Limb (tissue), 2 donors: ENCODE measurements at regions not wholly inside any gene's neighbourhood (a gene's known extent, or its start where the extent isn't known, plus 50 kb on each side); places are given as distances from the start of the nearest gene placed in this dataset.

Source experiments
- DNase-seq, 2 donors: peaks; one replicate each; pipeline ENCODE4 v3.0.0-alpha.2; 2016; ENCODE audit errors: extremely low spot score in 2 of 2

GRCh38 chr11:119521551-119521950 is 98.6 kb upstream of the THY1 start:
- no peak for DNase-seq

- no peak for DNase-seq
These were observed 98.0 kb upstream of the THY1 start for GRCh38 chr11:119520966-119521365.

- DNase-seq, result no peak
These were observed 97.4 kb upstream of the THY1 start for GRCh38 chr11:119520400-119520799.

DNA sequence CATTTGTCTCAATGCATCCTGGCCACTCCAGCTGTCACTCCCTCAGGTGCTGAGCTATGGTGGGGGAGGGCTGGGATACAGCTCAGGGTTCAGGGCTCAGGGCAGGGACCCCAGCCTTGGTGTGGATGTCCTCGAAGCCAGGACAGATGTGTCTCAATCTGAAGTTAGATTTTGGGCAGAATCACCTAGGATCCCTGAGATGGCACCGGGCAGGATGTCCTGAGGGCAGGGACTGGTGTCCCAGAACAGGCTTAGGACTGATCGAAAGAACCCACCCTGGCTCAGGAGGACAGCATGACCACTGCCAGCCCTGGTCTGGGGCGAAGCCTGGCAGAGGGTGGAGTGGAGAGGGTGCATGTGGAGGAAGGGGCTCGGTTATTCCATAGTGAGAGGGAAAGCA is 96.8 kb upstream of the THY1 start:
- no peak for DNase-seq

DNA sequence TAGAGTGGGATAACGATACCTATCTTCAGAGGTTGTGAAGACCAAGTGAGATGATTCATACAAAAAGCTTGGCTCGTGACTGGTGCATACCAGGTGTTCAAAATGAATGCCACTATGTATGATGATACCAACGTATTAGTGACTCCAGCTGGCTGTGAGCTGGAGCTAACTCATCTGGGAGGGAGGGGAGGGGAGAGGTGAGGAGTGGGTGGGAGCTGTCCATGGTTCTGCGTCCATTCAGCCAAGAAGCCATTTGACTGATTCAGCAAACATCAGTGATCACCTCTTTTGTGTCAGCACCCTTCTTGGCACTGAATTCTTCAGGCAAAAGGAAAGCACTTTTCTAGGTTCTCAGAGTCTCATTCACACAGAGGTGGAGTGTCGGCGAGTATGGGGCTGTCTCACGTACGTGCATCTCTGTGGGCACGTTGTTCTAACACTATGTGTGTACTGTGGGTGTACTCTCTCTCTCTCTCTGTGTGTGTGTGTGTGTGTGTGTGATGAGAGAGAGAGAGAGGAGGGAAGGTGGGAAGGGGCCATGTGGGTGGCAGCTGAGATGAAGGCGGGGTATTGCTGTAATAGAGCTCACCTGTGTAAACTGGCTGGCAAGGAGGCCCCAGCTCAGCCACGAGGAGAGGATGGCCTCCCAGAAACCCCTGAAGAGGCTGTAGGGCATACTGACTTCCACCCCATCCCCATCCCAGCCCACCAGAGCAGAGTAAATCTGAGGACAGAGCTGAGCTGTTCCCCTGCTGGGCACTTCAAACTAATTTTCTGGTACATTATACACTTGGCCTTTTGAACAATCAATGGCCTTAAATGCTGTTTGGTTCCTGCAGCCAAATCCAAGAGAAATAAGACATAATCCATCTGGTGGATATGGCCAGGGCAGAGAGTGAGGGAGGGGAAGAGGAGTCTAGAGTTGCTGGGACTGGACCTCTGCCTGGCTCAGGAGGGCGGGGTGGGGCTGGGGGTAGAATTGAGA is 96.1 kb upstream of the THY1 start:
- DNase-seq, result peak; percentile 43 to 73

- no peak for DNase-seq
These were observed 92.9 kb upstream of the THY1 start for GRCh38 chr11:119515771-119516400.

GRCh38 chr11:119513806-119514170 is 90.8 kb upstream of the THY1 start:
- no peak for DNase-seq

GRCh38 chr11:119513131-119513805 is 90.3 kb upstream of the THY1 start:
- no peak for DNase-seq

DNA sequence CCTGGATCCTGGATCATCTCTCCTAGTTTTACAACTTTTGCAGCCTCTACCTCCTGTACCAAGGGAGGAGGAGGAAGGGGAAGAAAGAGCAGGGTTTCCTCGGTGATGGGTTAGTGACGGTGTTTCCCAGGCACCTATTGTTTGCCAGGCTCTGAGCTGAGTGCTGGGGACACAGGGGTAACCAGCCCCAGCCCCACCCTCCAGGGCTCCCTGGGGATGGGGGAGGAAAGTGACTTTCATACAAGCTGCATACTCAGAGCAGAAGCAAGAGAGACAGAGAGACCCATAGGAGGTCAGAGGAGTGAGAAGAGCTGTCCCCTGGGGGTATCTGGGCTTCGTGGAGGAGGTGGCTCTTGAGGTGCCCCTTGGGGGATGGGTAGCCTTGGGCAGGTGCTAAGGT is 89.4 kb upstream of the THY1 start:
- no peak for DNase-seq

DNA sequence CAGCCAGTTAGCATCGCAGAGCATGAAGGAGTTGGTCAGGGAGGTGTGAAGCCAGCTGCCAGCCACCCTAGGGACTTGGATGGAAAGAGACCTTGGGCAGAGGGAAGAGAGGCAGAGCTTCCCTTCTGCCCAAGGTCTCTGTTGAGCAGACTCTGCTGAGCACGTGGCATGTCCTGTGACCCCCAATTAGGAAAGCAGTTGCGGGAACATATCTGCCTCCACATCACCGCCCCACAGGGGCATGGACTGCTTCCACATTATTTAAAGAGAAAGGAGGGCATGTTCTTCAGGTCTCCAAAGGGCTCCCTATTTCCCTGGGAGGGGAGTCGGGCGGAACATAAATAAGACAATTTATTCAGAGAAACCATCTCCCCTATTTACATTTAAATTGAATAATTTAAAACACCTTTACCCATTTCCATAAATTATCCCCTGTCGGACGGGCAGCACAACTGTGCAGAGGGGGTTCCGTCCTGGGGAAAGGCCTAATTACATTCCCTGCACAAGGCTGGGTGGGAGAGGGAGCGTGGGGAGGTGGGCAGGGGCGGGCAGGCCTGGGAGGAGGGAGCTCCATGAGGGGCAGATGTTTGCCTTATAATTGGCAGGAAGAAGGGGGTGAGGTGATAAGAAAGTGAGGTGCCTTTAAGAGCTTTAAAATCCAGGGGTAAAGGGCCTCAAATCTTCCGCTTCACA is 88.8 kb upstream of the THY1 start:
- DNase-seq, result no peak

GRCh38 chr11:119509969-119510401 is 87.0 kb upstream of the THY1 start:
- peak; percentile 48 to 60 for DNase-seq

- DNase-seq, result no peak
These were observed 86.4 kb upstream of the THY1 start for GRCh38 chr11:119509282-119509841.

GRCh38 chr11:119506436-119506835 is 83.5 kb upstream of the THY1 start:
- DNase-seq, result no peak

- no peak for DNase-seq
These were observed 82.9 kb upstream of the THY1 start for GRCh38 chr11:119505861-119506260.

DNA sequence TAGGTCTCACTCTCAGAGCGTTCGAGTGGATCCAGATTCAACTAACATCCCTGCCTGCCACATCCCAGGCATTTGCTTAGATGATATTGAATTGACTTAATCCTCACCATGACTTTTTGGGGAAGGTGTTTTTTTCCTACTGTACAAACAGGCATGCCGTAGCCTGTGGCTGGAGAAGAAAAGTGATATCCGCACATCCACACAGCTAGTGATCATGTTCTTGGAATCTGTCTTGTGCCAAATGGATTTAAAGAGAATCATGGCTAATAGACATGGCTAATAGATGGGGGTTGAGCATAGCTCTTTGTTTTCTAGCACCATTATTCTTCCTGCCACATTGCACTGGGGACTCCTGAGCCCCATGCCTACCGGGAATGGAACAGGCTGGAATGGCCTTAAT is 82.1 kb upstream of the THY1 start:
- DNase-seq, result no peak

DNA sequence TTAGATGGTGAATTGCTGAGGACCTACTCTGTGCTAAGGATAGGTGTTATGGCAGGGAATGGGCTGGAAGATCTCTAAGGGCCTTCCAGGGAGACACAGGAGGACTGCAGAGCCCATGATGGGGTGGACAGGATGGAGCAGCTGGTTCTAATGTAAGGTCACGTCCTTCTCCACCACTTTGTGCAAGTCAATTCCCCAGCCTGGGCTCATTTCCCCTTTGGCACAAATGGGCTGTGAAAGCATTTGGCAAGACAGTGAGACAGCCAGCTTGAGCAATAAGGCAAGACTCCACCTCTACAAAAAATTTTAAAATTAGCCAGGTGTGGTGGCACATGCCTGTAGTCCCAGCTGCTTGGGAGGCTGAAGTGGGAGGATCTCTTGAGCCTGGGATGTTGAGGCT is 81.4 kb upstream of the THY1 start:
- no peak for DNase-seq

GRCh38 chr11:119501777-119502405 is 78.9 kb upstream of the THY1 start:
- no peak for DNase-seq

DNA sequence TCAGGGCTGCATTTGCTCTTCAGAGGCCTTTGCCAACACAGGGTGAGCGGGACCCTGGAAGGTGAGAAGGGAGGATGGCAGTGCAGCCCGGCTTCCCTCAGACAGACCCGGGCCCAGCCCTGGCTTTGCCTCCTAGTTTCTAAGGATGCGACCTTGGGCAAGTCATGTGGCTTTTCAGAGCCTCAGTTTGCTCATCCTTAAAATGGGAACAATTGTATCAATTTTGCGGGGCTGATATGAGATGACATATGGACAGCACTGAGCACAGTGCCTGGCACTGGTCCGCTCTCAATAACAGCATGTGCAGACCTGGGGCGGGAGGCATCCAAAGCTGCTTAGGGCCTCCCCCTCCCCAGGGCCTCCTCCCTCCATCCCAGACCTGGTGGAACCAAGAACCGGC is 74.7 kb upstream of the THY1 start:
- DNase-seq, result no peak

- DNase-seq, result no peak
These were observed 74.0 kb upstream of the THY1 start for GRCh38 chr11:119496997-119497396.

GRCh38 chr11:119496469-119496868 is 73.5 kb upstream of the THY1 start:
- no peak for DNase-seq

GRCh38 chr11:119493712-119494111 is 70.7 kb upstream of the THY1 start:
- no peak for DNase-seq
